ENCODE measurements at regions not wholly inside any gene's neighbourhood (a gene's known extent, or its start where the extent isn't known, plus 50 kb on each side); places are given as distances from the start of the nearest gene placed in this dataset.
A peak's percentile ranks its signal among the peaks of the same experiment; 100 is the strongest.
"Not testable (repeated sequence)": the region's sequence is repeated elsewhere in the genome, so short reads cannot be mapped to it uniquely, and the experiment has no call there.

GRCh38 chr5:158451993-158452672, 593.2 kb upstream of the CLINT1 start:
- DNase-seq (ENCODE audit: low read depth), result no peak

- DNase-seq (ENCODE audit: low read depth), result no peak
Measured at GRCh38 chr5:158451203-158451992, 592.5 kb upstream of the CLINT1 start.

GRCh38 chr5:158450751-158451171, 591.8 kb upstream of the CLINT1 start:
- peak; percentile 29 for DNase-seq (ENCODE audit: low read depth)

GRCh38 chr5:158446761-158447160, 587.8 kb upstream of the CLINT1 start:
- DNase-seq (ENCODE audit: low read depth), result not testable (repeated sequence)

- not testable (repeated sequence) for DNase-seq (ENCODE audit: low read depth)
Measured at GRCh38 chr5:158439204-158439603, 580.3 kb upstream of the CLINT1 start.

GRCh38 chr5:158436271-158437065, 577.5 kb upstream of the CLINT1 start:
- no peak for DNase-seq (ENCODE audit: low read depth)

- DNase-seq (ENCODE audit: low read depth), result peak; percentile 80
Measured at GRCh38 chr5:158435161-158435616, 576.2 kb upstream of the CLINT1 start.

- DNase-seq (ENCODE audit: low read depth), result no peak
Measured at GRCh38 chr5:158434749-158435148, 575.8 kb upstream of the CLINT1 start.

GRCh38 chr5:158433634-158434033, 574.7 kb upstream of the CLINT1 start:
- no peak for DNase-seq (ENCODE audit: low read depth)

- no peak for DNase-seq (ENCODE audit: low read depth)
Measured at GRCh38 chr5:158431369-158432029, 572.6 kb upstream of the CLINT1 start.

- no peak for DNase-seq (ENCODE audit: low read depth)
Measured at GRCh38 chr5:158430798-158431167, 571.8 kb upstream of the CLINT1 start.

- no peak for DNase-seq (ENCODE audit: low read depth)
Measured at GRCh38 chr5:158430166-158430797, 571.3 kb upstream of the CLINT1 start.

GRCh38 chr5:158429564-158429963, 570.6 kb upstream of the CLINT1 start:
- no peak for DNase-seq (ENCODE audit: low read depth)

- DNase-seq (ENCODE audit: low read depth), result no peak
Measured at GRCh38 chr5:158423623-158424200, 564.8 kb upstream of the CLINT1 start.

GRCh38 chr5:158422653-158423515, 563.9 kb upstream of the CLINT1 start:
- no peak for DNase-seq (ENCODE audit: low read depth)

- DNase-seq (ENCODE audit: low read depth), result no peak
Measured at GRCh38 chr5:158421319-158421718, 562.4 kb upstream of the CLINT1 start.

GRCh38 chr5:158419186-158419585, 560.2 kb upstream of the CLINT1 start:
- DNase-seq (ENCODE audit: low read depth), result no peak

- peak; percentile 86 for DNase-seq (ENCODE audit: low read depth)
Measured at GRCh38 chr5:158414780-158415179, 555.8 kb upstream of the CLINT1 start.

GRCh38 chr5:158414333-158414762, 555.4 kb upstream of the CLINT1 start:
- no peak for DNase-seq (ENCODE audit: low read depth)

Measured in HT1080 (cell line).